CD4-positive, alpha-beta T cell treated with Interleukin-2 at 100 ng/mL for 4 hours (primary cell): ENCODE measurements at regions not wholly inside any gene's neighbourhood (a gene's known extent, or its start where the extent isn't known, plus 50 kb on each side); places are given as distances from the start of the nearest gene placed in this dataset.

Source experiments
- DNase-seq: peaks from one replicate; pipeline ENCODE4 v3.0.0-alpha.2; 2020; ENCODE audit warnings: low spot score

GRCh38 chr7:32140210-32140939, 70.2 kb upstream of the PDE1C start:
- no peak for DNase-seq

- DNase-seq, result no peak
These were observed 66.9 kb upstream of the PDE1C start for GRCh38 chr7:32137059-32137458.

GRCh38 chr7:32131091-32131490, 60.9 kb upstream of the PDE1C start:
- DNase-seq, result no peak

- no peak for DNase-seq
These were observed 56.6 kb upstream of the PDE1C start for GRCh38 chr7:32126843-32127242.
